H1 (cell line): ENCODE measurements at regions not wholly inside any gene's neighbourhood (a gene's known extent, or its start where the extent isn't known, plus 50 kb on each side); places are given as distances from the start of the nearest gene placed in this dataset.
"Not testable (repeated sequence)": the region's sequence is repeated elsewhere in the genome, so short reads cannot be mapped to it uniquely, and the experiment has no call there.

ENCODE experiments used
- CTCF ChIA-PET: fragments of 300-600 bp; sonication (Branson Sonifier 250); formaldehyde crosslinking; loops from one replicate; lab custom pipeline; 2021; ENCODE audit not compliant: partially characterized antibody; lab: Charles Lee
- POLR2A ChIA-PET: fragments of 300-600 bp; sonication (Branson Sonifier 250); formaldehyde crosslinking; loops from one replicate; lab custom pipeline; 2021; ENCODE audit warnings: inconsistent platforms; ENCODE audit not compliant: partially characterized antibody; lab: Charles Lee
- DNase-seq, 2 experiments: peaks; one replicate each; pipeline versions ENCODE4 v3.0.0 to v3.0.0-alpha.2; 2010 to 2022; ENCODE audit warnings: low spot score in 2 of 2, low read depth in 1 of 2, mixed read lengths in 1 of 2
- FAIRE-seq: peaks from 2 replicates; lab custom pipeline; 2011; peaks lifted over from hg19 to GRCh38; lab: Jason Lieb, UNC
- H2AFZ ChIP-seq: 2 replicates; pipeline ENCODE4 v1.8.1; 2012; ENCODE audit warnings: low read length, inconsistent platforms
- H2AK5ac ChIP-seq: 2 replicates; pipeline ENCODE4 v1.6.1; 2013; ENCODE audit warnings: low read depth, low read length
- H2BK120ac ChIP-seq: replicated peaks from 2 replicates; pipeline ENCODE3; 2013; ENCODE audit warnings: low read depth, low read length, inconsistent platforms
- H2BK12ac ChIP-seq: 2 replicates; pipeline ENCODE4 v1.6.1; 2013; ENCODE audit warnings: low read depth, low read length
- H2BK15ac ChIP-seq: 2 replicates; pipeline ENCODE4 v1.6.1; 2013; ENCODE audit warnings: low read length
- H2BK20ac ChIP-seq: 2 replicates; pipeline ENCODE4 v1.6.1; 2013; ENCODE audit warnings: low read length
- H2BK5ac ChIP-seq: 2 replicates; pipeline ENCODE4 v1.6.1; 2013; ENCODE audit warnings: low read depth, low read length
- H3K14ac ChIP-seq: 2 replicates; pipeline ENCODE4 v1.6.1; 2013; ENCODE audit warnings: inconsistent platforms; ENCODE audit not compliant: insufficient read length
- H3K18ac ChIP-seq: 2 replicates; pipeline ENCODE4 v1.6.1; 2013; ENCODE audit warnings: low read length; ENCODE audit errors: extremely low read depth
- H3K23ac ChIP-seq: 2 replicates; pipeline ENCODE4 v1.6.1; 2013; ENCODE audit warnings: inconsistent platforms; ENCODE audit not compliant: insufficient read length
- H3K23me2 ChIP-seq: 2 replicates; pipeline ENCODE4 v1.6.1; 2013; ENCODE audit warnings: low read depth, low read length
- H3K27ac ChIP-seq: 2 replicates; pipeline ENCODE4 v1.6.1; 2011; ENCODE audit warnings: low read depth, low read length, inconsistent platforms
- H3K27me3 ChIP-seq, 4 experiments: replicated peaks in 1 of 4; 1 replicate in 1 of 4; 2 replicates in 3 of 4; pipeline versions ENCODE4 v1.6.1 to v1.8.1; 2011 to 2013; ENCODE audit warnings: low read length in 3 of 4, mild to moderate bottlenecking in 3 of 4, inconsistent platforms in 2 of 4, mixed read lengths in 2 of 4, moderate library complexity in 1 of 4; ENCODE audit not compliant: control insufficient read depth in 3 of 4, insufficient read depth in 3 of 4; ENCODE audit errors: extremely low read depth in 1 of 4
- H3K36me3 ChIP-seq, 4 experiments: 2 replicates each; pipeline versions ENCODE4 v1.6.1 to v1.8.1; 2011 to 2013; ENCODE audit warnings: mild to moderate bottlenecking in 4 of 4, low read length in 3 of 4, moderate library complexity in 2 of 4, control low read depth in 1 of 4, inconsistent platforms in 1 of 4; ENCODE audit not compliant: insufficient read depth in 4 of 4, control insufficient read depth in 2 of 4
- H3K4ac ChIP-seq: replicated peaks from 2 replicates; pipeline ENCODE3; 2013; ENCODE audit warnings: low read length, low read depth, mixed read lengths, inconsistent platforms; ENCODE audit not compliant: insufficient read length
- H3K4me1 ChIP-seq, 4 experiments: replicated peaks in 1 of 4; 1 replicate in 1 of 4; 2 replicates in 3 of 4; pipeline versions ENCODE4 v1.6.1 to v1.8.1; 2011 to 2013; ENCODE audit warnings: low read length in 3 of 4, inconsistent platforms in 2 of 4, mixed read lengths in 1 of 4; ENCODE audit not compliant: insufficient read depth in 4 of 4, control insufficient read depth in 3 of 4
- H3K4me2 ChIP-seq, 2 experiments: 2 replicates each; pipeline versions ENCODE4 v1.6.1 to v1.8.1; 2011 to 2013; ENCODE audit warnings: low read depth in 2 of 2, low read length in 2 of 2, control low read depth in 1 of 2, inconsistent platforms in 1 of 2, mild to moderate bottlenecking in 1 of 2; ENCODE audit not compliant: insufficient read depth in 1 of 2
- H3K4me3 ChIP-seq, 4 experiments: fragments of 200-600, 300-600 bp in 1 of 4; sonication (generic), shearing (Covaris generic), sonication (Bioruptor Twin) in 1 of 4; 2 replicates each; pipeline versions ENCODE4 v1.5.1 to v1.8.1; 2011 to 2016; ENCODE audit warnings: low read length in 4 of 4, low read depth in 3 of 4, control low read depth in 2 of 4, inconsistent platforms in 2 of 4, mild to moderate bottlenecking in 2 of 4, mixed read lengths in 1 of 4, moderate library complexity in 1 of 4; ENCODE audit not compliant: insufficient read depth in 2 of 4; ENCODE audit errors: extremely low read depth in 1 of 4
- H3K56ac ChIP-seq: replicated peaks from 2 replicates; pipeline ENCODE3; 2013; ENCODE audit warnings: low read depth, mild to moderate bottlenecking, mixed read lengths, low read length, inconsistent platforms; ENCODE audit not compliant: insufficient read length
- H3K79me1 ChIP-seq: 2 replicates; pipeline ENCODE4 v1.6.1; 2013; ENCODE audit warnings: low read depth, low read length, control low read depth
- H3K79me2 ChIP-seq, 2 experiments: 2 replicates each; pipeline versions ENCODE4 v1.6.1 to v1.8.1; 2012 to 2013; ENCODE audit warnings: low read length in 2 of 2, mild to moderate bottlenecking in 2 of 2, inconsistent platforms in 1 of 2; ENCODE audit not compliant: insufficient read depth in 2 of 2, control insufficient read depth in 1 of 2
- H3K9ac ChIP-seq, 4 experiments: replicated peaks in 1 of 4; 1 replicate in 1 of 4; 2 replicates in 3 of 4; pipeline versions ENCODE4 v1.6.1 to v1.8.1; 2011 to 2013; ENCODE audit warnings: low read depth in 3 of 4, low read length in 3 of 4, control low read depth in 2 of 4, mild to moderate bottlenecking in 2 of 4, moderate library complexity in 2 of 4, inconsistent platforms in 1 of 4; ENCODE audit errors: extremely low read depth in 1 of 4
- H3K9me3 ChIP-seq, 2 experiments: 2 replicates each; pipeline versions ENCODE4 v1.6.1 to v1.8.1; 2012 to 2013; ENCODE audit warnings: mild to moderate bottlenecking in 2 of 2, moderate library complexity in 2 of 2, control low read depth in 1 of 2, inconsistent platforms in 1 of 2, low read depth in 1 of 2, low read length in 1 of 2, mixed read lengths in 1 of 2; ENCODE audit not compliant: insufficient read depth in 2 of 2
- H4K20me1 ChIP-seq, 2 experiments: replicated peaks in 1 of 2; 2 replicates each; pipeline versions ENCODE3 to v1.8.1; 2011 to 2013; ENCODE audit warnings: inconsistent platforms in 2 of 2, low read length in 2 of 2, mild to moderate bottlenecking in 1 of 2; ENCODE audit not compliant: insufficient read depth in 2 of 2, control insufficient read depth in 1 of 2
- H4K5ac ChIP-seq: 2 replicates; pipeline ENCODE4 v1.6.1; 2013; ENCODE audit warnings: low read length, low read depth, mixed read lengths, inconsistent platforms; ENCODE audit not compliant: insufficient read length
- H4K8ac ChIP-seq: 2 replicates; pipeline ENCODE4 v1.8.0; 2013; ENCODE audit warnings: mild to moderate bottlenecking, moderate library complexity, low read length, inconsistent platforms; ENCODE audit not compliant: insufficient read depth; ENCODE audit errors: extremely low read depth
- H4K91ac ChIP-seq: replicated peaks from 2 replicates; pipeline ENCODE3; 2013; ENCODE audit warnings: low read length, mixed read lengths, inconsistent platforms; ENCODE audit not compliant: insufficient read length
- WGBS, 2 experiments: shearing (Covaris generic) in 1 of 2; methylation state at CpG; one replicate each; pipeline versions ENCODE4 v1.1.6 to v1.1.7; 2013 to 2015; ENCODE audit warnings: low lambda C conversion rate in 2 of 2, mixed read lengths in 2 of 2, inconsistent platforms in 1 of 2, low coverage in 1 of 2, missing lambda C conversion rate in 1 of 2; ENCODE audit not compliant: insufficient replicate concordance in 2 of 2, insufficient coverage in 1 of 2, insufficient read length in 1 of 2; ENCODE audit errors: extremely low coverage in 1 of 2, missing lambda C conversion rate in 1 of 2; 5-methylcytosine and 5-hydroxymethylcytosine counted together

- H3K56ac ChIP-seq, H2BK12ac ChIP-seq, POLR2A ChIA-PET, H4K8ac ChIP-seq, H2AFZ ChIP-seq, H2BK15ac ChIP-seq, H3K9me3 ChIP-seq, H3K14ac ChIP-seq, H3K23me2 ChIP-seq, H3K79me2 ChIP-seq, H2BK20ac ChIP-seq, H3K79me1 ChIP-seq, H2BK5ac ChIP-seq, H4K20me1 ChIP-seq, H3K4ac ChIP-seq, H3K9ac ChIP-seq, H3K18ac ChIP-seq, H3K27me3 ChIP-seq, H3K4me1 ChIP-seq, H4K91ac ChIP-seq, H2AK5ac ChIP-seq, H4K5ac ChIP-seq, H2BK120ac ChIP-seq, H3K27ac ChIP-seq, H3K36me3 ChIP-seq, CTCF ChIA-PET, DNase-seq, H3K4me2 ChIP-seq, H3K4me3 ChIP-seq, H3K23ac ChIP-seq, FAIRE-seq: not testable (repeated sequence)
- 97% methylated on average over 2 of the region's 3 CpGs; no CpG with 5 or more reads in 1 of the 2 experiments for WGBS, 2 experiments
These were observed 646.8 kb upstream of the RGS18 start for GRCh38 chr1:191511480-191511879.
